ENCODE measurements at regions not wholly inside any gene's neighbourhood (a gene's known extent, or its start where the extent isn't known, plus 50 kb on each side); places are given as distances from the start of the nearest gene placed in this dataset.

GRCh38 chr22:34070531-34070930 is 150.3 kb upstream of the LARGE1 start:
- Histone ChIP-seq H3K4me1 (ENCODE audit: insufficient read depth, low read length) (no peaks in the 10 kb centered on the region), H3K36me3 (ENCODE audit: insufficient read depth, low read length) (no peaks in the 10 kb centered on the region), H3K9me3 (ENCODE audit: control insufficient read depth in 1 of 2, insufficient read depth in 1 of 2, low read length in 2 of 2) (peaks cover 0 to 3% of the 10 kb centered on the region in 2 experiments), H3K4me3 (ENCODE audit: low read length) (no peak overlapping the region), H3K27me3 (ENCODE audit: control insufficient read depth in 1 of 2, insufficient read depth in 2 of 2, low read length in 2 of 2) (no peaks in the 10 kb centered on the region), H3K27ac (ENCODE audit: low read depth in 1 of 2, low read length in 2 of 2) (no peak overlapping the region)
- CTCF ChIA-PET = no interaction called here
- ATAC-seq (ENCODE audit: poor library complexity) (no peak), DNase-seq (no peak)
- no peaks in the 10 kb centered on the region for H3K27me3 Mint-ChIP-seq
- TF ChIP-seq CTCF (IDR thresholded peaks at IDR 0.05) = no peak
- peaks cover 6% of the 10 kb centered on the region for H3K9me3 Mint-ChIP-seq
- intact Hi-C loops (cut with DNase I, micrococcal nuclease) = no loop called here
- H3K27ac Mint-ChIP-seq = no peak overlapping the region
- no peak overlapping the region for H3K4me3 Mint-ChIP-seq
- no peaks in the 10 kb centered on the region for H3K4me1 Mint-ChIP-seq (ENCODE audit: low read depth)
- H3K36me3 Mint-ChIP-seq (ENCODE audit: low read depth) = no peaks in the 10 kb centered on the region
- POLR2A ChIA-PET = no interaction called here

GRCh38 chr22:34072585-34072984 is 152.3 kb upstream of the LARGE1 start:
- Histone ChIP-seq H3K36me3 (ENCODE audit: insufficient read depth, low read length) (no peaks in the 10 kb centered on the region), H3K4me1 (ENCODE audit: insufficient read depth, low read length) (no peaks in the 10 kb centered on the region), H3K4me3 (ENCODE audit: low read length) (no peak overlapping the region), H3K27ac (ENCODE audit: low read depth in 1 of 2, low read length in 2 of 2) (no peak overlapping the region), H3K9me3 (ENCODE audit: control insufficient read depth in 1 of 2, insufficient read depth in 1 of 2, low read length in 2 of 2) (no peaks in the 10 kb centered on the region), H3K27me3 (ENCODE audit: control insufficient read depth in 1 of 2, insufficient read depth in 2 of 2, low read length in 2 of 2) (no peaks in the 10 kb centered on the region)
- no peak for TF ChIP-seq CTCF (IDR thresholded peaks at IDR 0.05)
- POLR2A ChIA-PET = no interaction called here
- ATAC-seq (ENCODE audit: poor library complexity) (no peak), DNase-seq (no peak)
- Mint-ChIP-seq H3K4me1 (ENCODE audit: low read depth) (no peaks in the 10 kb centered on the region), H3K36me3 (ENCODE audit: low read depth) (no peaks in the 10 kb centered on the region), H3K9me3 (peaks cover 6% of the 10 kb centered on the region), H3K27ac (no peak overlapping the region), H3K4me3 (no peak overlapping the region), H3K27me3 (no peaks in the 10 kb centered on the region)
- intact Hi-C loops (cut with DNase I, micrococcal nuclease) = no loop called here
- CTCF ChIA-PET = no interaction called here

- DNase-seq (no peak), ATAC-seq (ENCODE audit: poor library complexity) (no peak)
- no peak for TF ChIP-seq CTCF (IDR thresholded peaks at IDR 0.05)
- CTCF ChIA-PET = no interaction called here
- Histone ChIP-seq H3K27me3 (ENCODE audit: control insufficient read depth in 1 of 2, insufficient read depth in 2 of 2, low read length in 2 of 2) (no peaks in the 10 kb centered on the region), H3K9me3 (ENCODE audit: control insufficient read depth in 1 of 2, insufficient read depth in 1 of 2, low read length in 2 of 2) (no peaks in the 10 kb centered on the region), H3K36me3 (ENCODE audit: insufficient read depth, low read length) (no peaks in the 10 kb centered on the region), H3K27ac (ENCODE audit: low read depth in 1 of 2, low read length in 2 of 2) (no peak overlapping the region), H3K4me3 (ENCODE audit: low read length) (no peak overlapping the region), H3K4me1 (ENCODE audit: insufficient read depth, low read length) (no peaks in the 10 kb centered on the region)
- no peak overlapping the region for H3K4me3 Mint-ChIP-seq
- H3K4me1 Mint-ChIP-seq (ENCODE audit: low read depth) = no peaks in the 10 kb centered on the region
- peaks cover 17% of the 10 kb centered on the region for H3K9me3 Mint-ChIP-seq
- H3K27me3 Mint-ChIP-seq = no peaks in the 10 kb centered on the region
- POLR2A ChIA-PET = no interaction called here
- no peaks in the 10 kb centered on the region for H3K36me3 Mint-ChIP-seq (ENCODE audit: low read depth)
- H3K27ac Mint-ChIP-seq = no peak overlapping the region
- intact Hi-C loops (cut with DNase I, micrococcal nuclease) = no loop called here
Measured at GRCh38 chr22:34080433-34080832, 160.2 kb upstream of the LARGE1 start.
